ENCODE measurements at regions not wholly inside any gene's neighbourhood (a gene's known extent, or its start where the extent isn't known, plus 50 kb on each side); places are given as distances from the start of the nearest gene placed in this dataset.

GRCh38 chr2:3952866-3953516, 249.6 kb downstream of the DCDC2C start:
- no peak for DNase-seq (ENCODE audit: low spot score)
- Histone ChIP-seq H4K8ac (ENCODE audit: low read depth, low read length) (no peak overlapping the region), H3K4me3 (ENCODE audit: low read length in 2 of 2) (no peak overlapping the region), H2AK5ac (ENCODE audit: low read depth, low read length) (peak overlapping the region; percentile 65), H3K23ac (ENCODE audit: low read depth, low read length, poor library complexity) (no peak overlapping the region), H3K9ac (ENCODE audit: low read depth, low read length, poor library complexity) (no peak overlapping the region), H3K9me3 (replicated peaks in 1 of 2; ENCODE audit: control insufficient read depth in 2 of 2, insufficient read depth in 1 of 2, low read depth in 1 of 2, low read length in 2 of 2) (peaks cover 0 to 12% of the 10 kb centered on the region in 2 donors), H2BK12ac (ENCODE audit: low read length) (no peak overlapping the region), H2AFZ (ENCODE audit: low read length) (no peak overlapping the region), H2BK15ac (ENCODE audit: low read length) (no peak overlapping the region), H4K91ac (ENCODE audit: low read depth, low read length, poor library complexity) (no peak overlapping the region), H3K36me3 (replicated peaks in 1 of 2; ENCODE audit: control insufficient read depth in 2 of 2, insufficient read depth in 2 of 2, low read length in 2 of 2) (no peaks in the 10 kb centered on the region), H2BK5ac (ENCODE audit: low read length) (no peak overlapping the region), H3K4ac (ENCODE audit: low read length) (peak overlapping the region; percentile 4), H3K27me3 (ENCODE audit: control insufficient read depth in 3 of 3, insufficient read depth in 3 of 3, low read depth in 1 of 3, low read length in 3 of 3) (no peaks in the 10 kb centered on the region), H2BK120ac (ENCODE audit: low read depth, low read length) (no peak overlapping the region), H3K14ac (ENCODE audit: low read length) (no peak overlapping the region), H3K27ac (replicated peaks; ENCODE audit: low read length) (no peak overlapping the region), H3K4me2 (ENCODE audit: insufficient read depth, low read length, poor library complexity, severe bottlenecking) (no peak overlapping the region), H3K79me1 (ENCODE audit: low read depth, low read length) (no peaks in the 10 kb centered on the region), H3K18ac (ENCODE audit: low read length) (peak overlapping the region; percentile 63), H3K4me1 (ENCODE audit: control insufficient read depth in 2 of 2, insufficient read depth in 1 of 2, low read depth in 1 of 2, low read length in 2 of 2) (peaks cover 0 to 3% of the 10 kb centered on the region in 2 donors)
- WGBS, 2 donors (ENCODE audit: extremely low coverage in 2 of 2, insufficient read length in 2 of 2, insufficient replicate concordance in 1 of 2): no CpG with 5 or more reads among the region's 12 CpGs

- H3K4me1 ChIP-seq (ENCODE audit: control insufficient read depth in 2 of 2, insufficient read depth in 1 of 2, low read depth in 1 of 2, low read length in 2 of 2): peaks cover 0 to 3% of the 10 kb centered on the region in 2 donors
These were observed 250.9 kb downstream of the DCDC2C start for GRCh38 chr2:3954261-3954660.

GRCh38 chr2:3956406-3956805, 253.0 kb downstream of the DCDC2C start:
- H3K79me1 ChIP-seq (ENCODE audit: low read depth, low read length): no peaks in the 10 kb centered on the region
- H3K9ac ChIP-seq (ENCODE audit: low read depth, low read length, poor library complexity): no peak overlapping the region
- H3K27me3 ChIP-seq (ENCODE audit: control insufficient read depth in 3 of 3, insufficient read depth in 3 of 3, low read depth in 1 of 3, low read length in 3 of 3): no peaks in the 10 kb centered on the region
- H3K18ac ChIP-seq (ENCODE audit: low read length): no peak overlapping the region
- H2BK15ac ChIP-seq (ENCODE audit: low read length): no peak overlapping the region
- WGBS, 2 donors (ENCODE audit: extremely low coverage in 2 of 2, insufficient read length in 2 of 2, insufficient replicate concordance in 1 of 2): no CpG with 5 or more reads among the region's 8 CpGs
- no peak overlapping the region for H3K4ac ChIP-seq (ENCODE audit: low read length)
- no peak for DNase-seq (ENCODE audit: low spot score)
- H3K9me3 ChIP-seq (replicated peaks in 1 of 2; ENCODE audit: control insufficient read depth in 2 of 2, insufficient read depth in 1 of 2, low read depth in 1 of 2, low read length in 2 of 2): peaks cover 0 to 5% of the 10 kb centered on the region in 2 donors
- no peak overlapping the region for H2AFZ ChIP-seq (ENCODE audit: low read length)
- H3K4me3 ChIP-seq (ENCODE audit: low read length in 2 of 2): no peak overlapping the region
- H4K91ac ChIP-seq (ENCODE audit: low read depth, low read length, poor library complexity): no peak overlapping the region
- H3K23ac ChIP-seq (ENCODE audit: low read depth, low read length, poor library complexity): no peak overlapping the region
- no peaks in the 10 kb centered on the region for H3K36me3 ChIP-seq (replicated peaks in 1 of 2; ENCODE audit: control insufficient read depth in 2 of 2, insufficient read depth in 2 of 2, low read length in 2 of 2)
- H3K4me2 ChIP-seq (ENCODE audit: insufficient read depth, low read length, poor library complexity, severe bottlenecking): no peak overlapping the region
- no peak overlapping the region for H4K8ac ChIP-seq (ENCODE audit: low read depth, low read length)
- no peak overlapping the region for H2BK12ac ChIP-seq (ENCODE audit: low read length)
- peak overlapping the region; percentile 21 for H2BK5ac ChIP-seq (ENCODE audit: low read length)
- H3K14ac ChIP-seq (ENCODE audit: low read length): no peak overlapping the region
- H2BK120ac ChIP-seq (ENCODE audit: low read depth, low read length): no peak overlapping the region
- no peak overlapping the region for H3K27ac ChIP-seq (replicated peaks; ENCODE audit: low read length)
- H2AK5ac ChIP-seq (ENCODE audit: low read depth, low read length): no peak overlapping the region
- H3K4me1 ChIP-seq (ENCODE audit: control insufficient read depth in 2 of 2, insufficient read depth in 1 of 2, low read depth in 1 of 2, low read length in 2 of 2): peaks cover 0 to 7% of the 10 kb centered on the region in 2 donors

More at GRCh38 chr2:3954261-3954660, 250.9 kb downstream of the DCDC2C start:
- H3K9me3 ChIP-seq (replicated peaks in 1 of 2; ENCODE audit: control insufficient read depth in 2 of 2, insufficient read depth in 1 of 2, low read depth in 1 of 2, low read length in 2 of 2): peaks cover 0 to 12% of the 10 kb centered on the region in 2 donors
- no peak overlapping the region for H3K18ac ChIP-seq (ENCODE audit: low read length)
- no peak overlapping the region for H3K4me3 ChIP-seq (ENCODE audit: low read length in 2 of 2)
- no peaks in the 10 kb centered on the region for H3K79me1 ChIP-seq (ENCODE audit: low read depth, low read length)
- no peak overlapping the region for H3K4me2 ChIP-seq (ENCODE audit: insufficient read depth, low read length, poor library complexity, severe bottlenecking)
- H4K91ac ChIP-seq (ENCODE audit: low read depth, low read length, poor library complexity): no peak overlapping the region
- H2AFZ ChIP-seq (ENCODE audit: low read length): no peak overlapping the region
- no peak overlapping the region for H2BK15ac ChIP-seq (ENCODE audit: low read length)
- H3K9ac ChIP-seq (ENCODE audit: low read depth, low read length, poor library complexity): no peak overlapping the region
- H2BK12ac ChIP-seq (ENCODE audit: low read length): no peak overlapping the region
- no peak overlapping the region for H3K23ac ChIP-seq (ENCODE audit: low read depth, low read length, poor library complexity)
- no peak overlapping the region for H4K8ac ChIP-seq (ENCODE audit: low read depth, low read length)
- H2BK5ac ChIP-seq (ENCODE audit: low read length): no peak overlapping the region
- H3K27ac ChIP-seq (replicated peaks; ENCODE audit: low read length): no peak overlapping the region
- no peak overlapping the region for H2AK5ac ChIP-seq (ENCODE audit: low read depth, low read length)
- no peaks in the 10 kb centered on the region for H3K27me3 ChIP-seq (ENCODE audit: control insufficient read depth in 3 of 3, insufficient read depth in 3 of 3, low read depth in 1 of 3, low read length in 3 of 3)
- H3K4ac ChIP-seq (ENCODE audit: low read length): no peak overlapping the region
- no peak overlapping the region for H3K14ac ChIP-seq (ENCODE audit: low read length)
- H3K36me3 ChIP-seq (replicated peaks in 1 of 2; ENCODE audit: control insufficient read depth in 2 of 2, insufficient read depth in 2 of 2, low read length in 2 of 2): no peaks in the 10 kb centered on the region
- WGBS, 2 donors (ENCODE audit: extremely low coverage in 2 of 2, insufficient read length in 2 of 2, insufficient replicate concordance in 1 of 2): no CpG with 5 or more reads among the region's 5 CpGs
- DNase-seq (ENCODE audit: low spot score): no peak
- no peak overlapping the region for H2BK120ac ChIP-seq (ENCODE audit: low read depth, low read length)

GRCh38 chr2:3956892-3957291, 253.5 kb downstream of the DCDC2C start:
- no peak overlapping the region for H2BK15ac ChIP-seq (ENCODE audit: low read length)
- no peak for DNase-seq (ENCODE audit: low spot score)
- H3K14ac ChIP-seq (ENCODE audit: low read length): no peak overlapping the region
- no peak overlapping the region for H3K27ac ChIP-seq (replicated peaks; ENCODE audit: low read length)
- no peak overlapping the region for H4K8ac ChIP-seq (ENCODE audit: low read depth, low read length)
- H2AK5ac ChIP-seq (ENCODE audit: low read depth, low read length): peak overlapping the region; percentile 57
- H3K4me1 ChIP-seq (ENCODE audit: control insufficient read depth in 2 of 2, insufficient read depth in 1 of 2, low read depth in 1 of 2, low read length in 2 of 2): peaks cover 0 to 7% of the 10 kb centered on the region in 2 donors
- H3K79me1 ChIP-seq (ENCODE audit: low read depth, low read length): no peaks in the 10 kb centered on the region
- H3K9me3 ChIP-seq (replicated peaks in 1 of 2; ENCODE audit: control insufficient read depth in 2 of 2, insufficient read depth in 1 of 2, low read depth in 1 of 2, low read length in 2 of 2): peaks cover 0 to 1% of the 10 kb centered on the region in 2 donors
- no peak overlapping the region for H4K91ac ChIP-seq (ENCODE audit: low read depth, low read length, poor library complexity)
- no peak overlapping the region for H3K9ac ChIP-seq (ENCODE audit: low read depth, low read length, poor library complexity)
- H3K4me3 ChIP-seq (ENCODE audit: low read length in 2 of 2): no peak overlapping the region
- H3K4me2 ChIP-seq (ENCODE audit: insufficient read depth, low read length, poor library complexity, severe bottlenecking): no peak overlapping the region
- peak overlapping the region; percentile 3 for H2BK120ac ChIP-seq (ENCODE audit: low read depth, low read length)
- H2AFZ ChIP-seq (ENCODE audit: low read length): no peak overlapping the region
- H3K18ac ChIP-seq (ENCODE audit: low read length): peak overlapping the region; percentile 78
- peak overlapping the region; percentile 21 for H2BK5ac ChIP-seq (ENCODE audit: low read length)
- no peak overlapping the region for H3K4ac ChIP-seq (ENCODE audit: low read length)
- no CpG with 5 or more reads among the region's 13 CpGs for WGBS, 2 donors (ENCODE audit: extremely low coverage in 2 of 2, insufficient read length in 2 of 2, insufficient replicate concordance in 1 of 2)
- no peaks in the 10 kb centered on the region for H3K36me3 ChIP-seq (replicated peaks in 1 of 2; ENCODE audit: control insufficient read depth in 2 of 2, insufficient read depth in 2 of 2, low read length in 2 of 2)
- no peak overlapping the region for H2BK12ac ChIP-seq (ENCODE audit: low read length)
- H3K27me3 ChIP-seq (ENCODE audit: control insufficient read depth in 3 of 3, insufficient read depth in 3 of 3, low read depth in 1 of 3, low read length in 3 of 3): no peaks in the 10 kb centered on the region
- no peak overlapping the region for H3K23ac ChIP-seq (ENCODE audit: low read depth, low read length, poor library complexity)
